WTC11 (cell line): ENCODE measurements at regions not wholly inside any gene's neighbourhood (a gene's known extent, or its start where the extent isn't known, plus 50 kb on each side); places are given as distances from the start of the nearest gene placed in this dataset.
"Not testable (repeated sequence)": the region's sequence is repeated elsewhere in the genome, so short reads cannot be mapped to it uniquely, and the experiment has no call there.

Experiments used
- ATAC-seq: fragments of 200-7000 bp; cut with Tn5 transposase; 2 replicates; pipeline ENCODE4 v1.10.0; 2021; ENCODE audit warnings: mild to moderate bottlenecking, moderate library complexity
- CTCF ChIA-PET: fragments of 300-600 bp; sonication (Branson Sonifier 250); formaldehyde crosslinking; loops from one replicate; lab custom pipeline; 2021; ENCODE audit warnings: antibody characterized with exemption; lab: Charles Lee
- POLR2A ChIA-PET: fragments of 350-600 bp; sonication (Branson Sonifier 250); formaldehyde crosslinking; loops from one replicate; lab custom pipeline; 2021; ENCODE audit warnings: antibody characterized with exemption; lab: Charles Lee
- DNase-seq: peaks from one replicate; pipeline ENCODE4 v3.0.0; 2021; ENCODE audit warnings: low spot score
- H3K27ac Mint-ChIP-seq: 2 replicates; pipeline ENCODE4 v1.8.0; 2021; ENCODE audit warnings: mixed read lengths
- H3K27me3 Mint-ChIP-seq: 2 replicates; pipeline ENCODE4 v1.8.0; 2021; ENCODE audit warnings: low read depth, mild to moderate bottlenecking, moderate library complexity, mixed read lengths
- H3K36me3 Mint-ChIP-seq: 2 replicates; pipeline ENCODE4 v1.8.0; 2021; ENCODE audit warnings: mixed read lengths
- H3K4me1 Mint-ChIP-seq: 2 replicates; pipeline ENCODE4 v1.8.0; 2022; ENCODE audit warnings: mixed read lengths
- H3K4me3 Mint-ChIP-seq: 2 replicates; pipeline ENCODE4 v1.8.0; 2021; ENCODE audit warnings: mild to moderate bottlenecking, moderate library complexity, mixed read lengths
- H3K9me3 Mint-ChIP-seq: 2 replicates; pipeline ENCODE4 v1.8.0; 2021; ENCODE audit warnings: mixed read lengths
- ELF4 ChIP-seq: sonication (generic); formaldehyde crosslinking; IDR thresholded peaks from 2 replicates; pipeline ENCODE4 v1.8.1; 2022; ENCODE audit warnings: low read depth, mild to moderate bottlenecking, moderate library complexity, missing genetic modification reagents
- FOXP1 ChIP-seq: sonication (generic); formaldehyde crosslinking; IDR thresholded peaks from 2 replicates; pipeline ENCODE4 v1.8.0; 2022; ENCODE audit warnings: missing genetic modification reagents, mild to moderate bottlenecking, moderate library complexity, borderline replicate concordance
- OVOL2 ChIP-seq: fragments of 250-450 bp; sonication (Bioruptor Pico); IDR thresholded peaks from 2 replicates; pipeline ENCODE4 v1.9.0; 2021; ENCODE audit warnings: mild to moderate bottlenecking, borderline replicate concordance
- TCF7 ChIP-seq: sonication (generic); formaldehyde crosslinking; IDR thresholded peaks from 2 replicates; pipeline ENCODE4 v1.8.0; 2022; ENCODE audit warnings: mild to moderate bottlenecking, low read depth, missing genetic modification reagents, moderate library complexity
- TEAD4 ChIP-seq: sonication (generic); formaldehyde crosslinking; IDR thresholded peaks from 2 replicates; pipeline ENCODE4 v1.8.0; 2022; ENCODE audit warnings: mild to moderate bottlenecking, missing genetic modification reagents
- TP53 ChIP-seq: sonication (generic); formaldehyde crosslinking; IDR thresholded peaks from 2 replicates; pipeline ENCODE4 v1.8.1; 2023; ENCODE audit warnings: mild to moderate bottlenecking, missing genetic modification reagents
- ZNF232 ChIP-seq: sonication (generic); formaldehyde crosslinking; IDR thresholded peaks from 2 replicates; pipeline ENCODE4 v1.8.0; 2022; ENCODE audit warnings: mild to moderate bottlenecking, missing genetic modification reagents
- ZNF396 ChIP-seq: fragments of 250-450 bp; sonication (Bioruptor Pico); IDR thresholded peaks from 2 replicates; pipeline ENCODE4 v1.8.0; 2021; ENCODE audit warnings: mild to moderate bottlenecking, moderate library complexity, borderline replicate concordance
- TF ChIP-seq, protein P1 (sequence below): sonication (generic); formaldehyde crosslinking; IDR thresholded peaks from 2 replicates; pipeline ENCODE4 v1.8.1; 2022; ENCODE audit warnings: missing genetic modification reagents, borderline replicate concordance
- TF ChIP-seq, protein P2 (sequence below): fragments of 250-450 bp; sonication (Bioruptor Pico); IDR thresholded peaks from 2 replicates; pipeline ENCODE4 v1.9.0; 2021; ENCODE audit warnings: mild to moderate bottlenecking
- TF ChIP-seq, protein P3 (sequence below): sonication (generic); formaldehyde crosslinking; IDR thresholded peaks from 2 replicates; pipeline ENCODE4 v1.8.0; 2022; ENCODE audit warnings: missing genetic modification reagents
- TF ChIP-seq, protein P4 (sequence below): sonication (generic); formaldehyde crosslinking; conservative IDR thresholded peaks from 2 replicates; pipeline ENCODE4 v1.8.1; 2022; ENCODE audit warnings: mild to moderate bottlenecking, missing genetic modification reagents
- TF ChIP-seq, protein P5 (sequence below): fragments of 250-450 bp; sonication (Bioruptor Pico); conservative IDR thresholded peaks from 2 replicates; pipeline ENCODE4 v1.9.0; 2021; ENCODE audit warnings: mild to moderate bottlenecking
- TF ChIP-seq, protein P6 (sequence below): sonication (generic); formaldehyde crosslinking; IDR thresholded peaks from 2 replicates; pipeline ENCODE4 v1.8.1; 2022; ENCODE audit warnings: low read depth, mild to moderate bottlenecking, moderate library complexity, missing genetic modification reagents, borderline replicate concordance
- TF ChIP-seq, protein P7 (sequence below): fragments of 250-450 bp; sonication (Bioruptor Pico); IDR thresholded peaks from 2 replicates; pipeline ENCODE4 v1.9.0; 2021; ENCODE audit warnings: mild to moderate bottlenecking
- TF ChIP-seq, protein P8 (sequence below): fragments of 250-450 bp; sonication (Bioruptor Pico); IDR thresholded peaks from 2 replicates; pipeline ENCODE4 v1.8.0; 2021; ENCODE audit warnings: mild to moderate bottlenecking

DNA sequence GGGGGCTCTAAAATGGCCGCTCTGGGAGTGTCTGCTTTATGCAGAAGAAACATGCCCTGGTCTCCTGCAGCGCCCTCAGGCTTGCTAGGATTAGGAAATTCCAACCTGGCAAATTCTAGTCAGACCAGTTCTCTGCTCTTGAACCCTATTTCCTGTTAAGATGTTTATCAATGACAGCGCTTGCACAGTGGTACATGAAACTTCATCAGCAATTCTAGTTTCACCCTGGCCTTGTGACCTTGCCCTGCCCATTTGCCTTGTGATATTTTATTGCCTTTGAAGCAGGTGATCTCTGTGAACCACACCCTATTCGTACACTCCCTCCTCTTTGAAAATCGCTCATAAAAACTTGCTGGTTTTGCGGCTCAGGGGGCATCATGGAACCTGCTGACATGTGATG is 1184.0 kb downstream of the JRKL start:
- ATAC-seq, H3K4me3 Mint-ChIP-seq, H3K27me3 Mint-ChIP-seq, CTCF ChIA-PET, POLR2A ChIA-PET, H3K27ac Mint-ChIP-seq: not testable (repeated sequence)
- DNase-seq: peak; percentile 22
- Mint-ChIP-seq H3K9me3 (peaks cover 24% of the 10 kb centered on the region), H3K4me1 (peaks cover 15% of the 10 kb centered on the region), H3K36me3 (peaks cover 24% of the 10 kb centered on the region)

DNA sequence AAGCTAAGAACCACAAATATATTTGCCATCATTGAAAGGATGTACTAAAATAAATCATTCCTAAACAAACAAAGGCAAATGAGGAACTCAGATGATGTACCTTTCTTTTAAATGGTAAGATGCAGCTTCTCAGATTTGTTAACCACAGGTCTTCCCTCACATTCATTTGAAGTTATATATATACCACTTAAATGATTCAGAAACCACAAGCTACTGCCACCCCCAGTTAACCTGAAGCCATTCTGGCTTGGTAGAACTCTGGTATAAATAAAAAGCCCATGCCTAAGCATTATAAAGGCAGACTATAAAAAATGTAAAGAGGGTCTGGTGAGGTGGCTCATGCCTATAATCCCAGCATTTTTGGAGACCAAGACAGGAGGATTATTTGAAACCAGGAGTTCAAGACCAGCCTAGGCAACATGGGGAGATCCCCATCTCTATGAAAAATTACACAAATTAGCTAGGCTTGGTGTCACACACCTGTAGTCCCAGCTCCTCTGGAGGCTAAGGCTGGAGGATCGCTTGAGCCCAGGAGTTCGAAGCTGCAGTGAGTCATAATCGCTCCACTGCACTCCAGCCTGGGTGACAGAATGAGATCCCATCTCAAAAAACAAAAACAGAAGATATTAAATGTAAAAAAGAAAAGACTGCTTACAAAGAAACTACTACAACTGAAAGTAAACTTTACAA is 1185.3 kb downstream of the JRKL start:
- no peak for ATAC-seq
- Mint-ChIP-seq H3K36me3 (peaks cover 11% of the 10 kb centered on the region), H3K9me3 (peaks cover 11% of the 10 kb centered on the region), H3K27ac (no peak overlapping the region), H3K4me3 (no peak overlapping the region), H3K27me3 (no peaks in the 10 kb centered on the region), H3K4me1 (peaks cover 15% of the 10 kb centered on the region)
- TF ChIP-seq, protein P1, sequence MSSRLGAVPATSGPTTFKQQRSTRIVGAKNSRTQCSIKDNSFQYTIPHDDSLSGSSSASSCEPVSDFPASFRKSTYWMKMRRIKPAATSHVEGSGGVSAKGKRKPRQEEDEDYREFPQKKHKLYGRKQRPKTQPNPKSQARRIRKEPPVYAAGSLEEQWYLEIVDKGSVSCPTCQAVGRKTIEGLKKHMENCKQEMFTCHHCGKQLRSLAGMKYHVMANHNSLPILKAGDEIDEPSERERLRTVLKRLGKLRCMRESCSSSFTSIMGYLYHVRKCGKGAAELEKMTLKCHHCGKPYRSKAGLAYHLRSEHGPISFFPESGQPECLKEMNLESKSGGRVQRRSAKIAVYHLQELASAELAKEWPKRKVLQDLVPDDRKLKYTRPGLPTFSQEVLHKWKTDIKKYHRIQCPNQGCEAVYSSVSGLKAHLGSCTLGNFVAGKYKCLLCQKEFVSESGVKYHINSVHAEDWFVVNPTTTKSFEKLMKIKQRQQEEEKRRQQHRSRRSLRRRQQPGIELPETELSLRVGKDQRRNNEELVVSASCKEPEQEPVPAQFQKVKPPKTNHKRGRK: no peak
- TF ChIP-seq ZNF396 (CRISPR knock-in tag) (no peak), TP53 (CRISPR knock-in tag) (no peak), ELF4 (CRISPR knock-in tag) (no peak), ZNF232 (CRISPR knock-in tag) (no peak), TEAD4 (CRISPR knock-in tag) (no peak), TCF7 (CRISPR knock-in tag) (no peak), OVOL2 (no peak), FOXP1 (CRISPR knock-in tag) (no peak)
- TF ChIP-seq, protein P2, sequence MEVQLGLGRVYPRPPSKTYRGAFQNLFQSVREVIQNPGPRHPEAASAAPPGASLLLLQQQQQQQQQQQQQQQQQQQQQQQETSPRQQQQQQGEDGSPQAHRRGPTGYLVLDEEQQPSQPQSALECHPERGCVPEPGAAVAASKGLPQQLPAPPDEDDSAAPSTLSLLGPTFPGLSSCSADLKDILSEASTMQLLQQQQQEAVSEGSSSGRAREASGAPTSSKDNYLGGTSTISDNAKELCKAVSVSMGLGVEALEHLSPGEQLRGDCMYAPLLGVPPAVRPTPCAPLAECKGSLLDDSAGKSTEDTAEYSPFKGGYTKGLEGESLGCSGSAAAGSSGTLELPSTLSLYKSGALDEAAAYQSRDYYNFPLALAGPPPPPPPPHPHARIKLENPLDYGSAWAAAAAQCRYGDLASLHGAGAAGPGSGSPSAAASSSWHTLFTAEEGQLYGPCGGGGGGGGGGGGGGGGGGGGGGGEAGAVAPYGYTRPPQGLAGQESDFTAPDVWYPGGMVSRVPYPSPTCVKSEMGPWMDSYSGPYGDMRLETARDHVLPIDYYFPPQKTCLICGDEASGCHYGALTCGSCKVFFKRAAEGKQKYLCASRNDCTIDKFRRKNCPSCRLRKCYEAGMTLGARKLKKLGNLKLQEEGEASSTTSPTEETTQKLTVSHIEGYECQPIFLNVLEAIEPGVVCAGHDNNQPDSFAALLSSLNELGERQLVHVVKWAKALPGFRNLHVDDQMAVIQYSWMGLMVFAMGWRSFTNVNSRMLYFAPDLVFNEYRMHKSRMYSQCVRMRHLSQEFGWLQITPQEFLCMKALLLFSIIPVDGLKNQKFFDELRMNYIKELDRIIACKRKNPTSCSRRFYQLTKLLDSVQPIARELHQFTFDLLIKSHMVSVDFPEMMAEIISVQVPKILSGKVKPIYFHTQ: no peak
- TF ChIP-seq, protein P3, sequence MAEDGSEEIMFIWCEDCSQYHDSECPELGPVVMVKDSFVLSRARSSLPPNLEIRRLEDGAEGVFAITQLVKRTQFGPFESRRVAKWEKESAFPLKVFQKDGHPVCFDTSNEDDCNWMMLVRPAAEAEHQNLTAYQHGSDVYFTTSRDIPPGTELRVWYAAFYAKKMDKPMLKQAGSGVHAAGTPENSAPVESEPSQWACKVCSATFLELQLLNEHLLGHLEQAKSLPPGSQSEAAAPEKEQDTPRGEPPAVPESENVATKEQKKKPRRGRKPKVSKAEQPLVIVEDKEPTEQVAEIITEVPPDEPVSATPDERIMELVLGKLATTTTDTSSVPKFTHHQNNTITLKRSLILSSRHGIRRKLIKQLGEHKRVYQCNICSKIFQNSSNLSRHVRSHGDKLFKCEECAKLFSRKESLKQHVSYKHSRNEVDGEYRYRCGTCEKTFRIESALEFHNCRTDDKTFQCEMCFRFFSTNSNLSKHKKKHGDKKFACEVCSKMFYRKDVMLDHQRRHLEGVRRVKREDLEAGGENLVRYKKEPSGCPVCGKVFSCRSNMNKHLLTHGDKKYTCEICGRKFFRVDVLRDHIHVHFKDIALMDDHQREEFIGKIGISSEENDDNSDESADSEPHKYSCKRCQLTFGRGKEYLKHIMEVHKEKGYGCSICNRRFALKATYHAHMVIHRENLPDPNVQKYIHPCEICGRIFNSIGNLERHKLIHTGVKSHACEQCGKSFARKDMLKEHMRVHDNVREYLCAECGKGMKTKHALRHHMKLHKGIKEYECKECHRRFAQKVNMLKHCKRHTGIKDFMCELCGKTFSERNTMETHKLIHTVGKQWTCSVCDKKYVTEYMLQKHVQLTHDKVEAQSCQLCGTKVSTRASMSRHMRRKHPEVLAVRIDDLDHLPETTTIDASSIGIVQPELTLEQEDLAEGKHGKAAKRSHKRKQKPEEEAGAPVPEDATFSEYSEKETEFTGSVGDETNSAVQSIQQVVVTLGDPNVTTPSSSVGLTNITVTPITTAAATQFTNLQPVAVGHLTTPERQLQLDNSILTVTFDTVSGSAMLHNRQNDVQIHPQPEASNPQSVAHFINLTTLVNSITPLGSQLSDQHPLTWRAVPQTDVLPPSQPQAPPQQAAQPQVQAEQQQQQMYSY: no peak
- TF ChIP-seq, protein P4, sequence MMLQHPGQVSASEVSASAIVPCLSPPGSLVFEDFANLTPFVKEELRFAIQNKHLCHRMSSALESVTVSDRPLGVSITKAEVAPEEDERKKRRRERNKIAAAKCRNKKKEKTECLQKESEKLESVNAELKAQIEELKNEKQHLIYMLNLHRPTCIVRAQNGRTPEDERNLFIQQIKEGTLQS (CRISPR knock-in tag): no peak
- TF ChIP-seq, protein P5, sequence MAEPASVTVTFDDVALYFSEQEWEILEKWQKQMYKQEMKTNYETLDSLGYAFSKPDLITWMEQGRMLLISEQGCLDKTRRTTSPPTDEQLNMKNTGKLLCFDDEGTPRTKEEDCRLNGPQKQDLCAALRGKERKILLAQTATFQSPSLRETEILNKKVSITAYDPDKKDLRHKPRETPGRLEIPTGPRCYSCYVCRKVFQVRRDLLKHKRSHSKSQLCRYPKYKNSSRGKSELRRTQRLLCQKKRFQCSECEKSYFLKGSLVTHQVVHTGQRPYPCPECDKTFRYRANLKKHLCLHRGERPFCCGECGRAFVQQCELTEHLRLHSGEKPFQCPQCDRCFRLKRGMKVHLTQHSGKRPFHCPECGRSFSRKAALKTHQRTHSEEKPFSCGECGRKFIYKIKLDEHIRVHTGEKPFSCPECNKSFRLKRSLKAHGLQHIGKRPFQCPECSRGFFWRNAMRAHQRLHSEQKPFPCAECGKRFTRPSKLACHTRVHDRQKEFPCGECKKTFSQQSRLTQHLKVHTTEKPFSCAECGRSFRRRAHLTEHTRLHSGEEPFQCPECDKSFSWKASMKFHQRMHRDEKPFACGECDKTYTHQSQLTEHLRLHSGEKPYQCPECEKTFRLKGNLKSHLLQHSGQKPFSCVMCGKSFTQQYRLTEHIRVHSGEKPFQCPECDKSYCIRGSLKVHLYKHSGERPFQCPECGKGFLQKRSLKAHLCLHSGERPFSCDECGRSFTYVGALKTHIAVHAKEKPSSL (CRISPR knock-in tag): no peak
- TF ChIP-seq, protein P6, sequence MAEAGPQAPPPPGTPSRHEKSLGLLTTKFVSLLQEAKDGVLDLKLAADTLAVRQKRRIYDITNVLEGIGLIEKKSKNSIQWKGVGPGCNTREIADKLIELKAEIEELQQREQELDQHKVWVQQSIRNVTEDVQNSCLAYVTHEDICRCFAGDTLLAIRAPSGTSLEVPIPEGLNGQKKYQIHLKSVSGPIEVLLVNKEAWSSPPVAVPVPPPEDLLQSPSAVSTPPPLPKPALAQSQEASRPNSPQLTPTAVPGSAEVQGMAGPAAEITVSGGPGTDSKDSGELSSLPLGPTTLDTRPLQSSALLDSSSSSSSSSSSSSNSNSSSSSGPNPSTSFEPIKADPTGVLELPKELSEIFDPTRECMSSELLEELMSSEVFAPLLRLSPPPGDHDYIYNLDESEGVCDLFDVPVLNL (CRISPR knock-in tag): no peak
- TF ChIP-seq, protein P7, sequence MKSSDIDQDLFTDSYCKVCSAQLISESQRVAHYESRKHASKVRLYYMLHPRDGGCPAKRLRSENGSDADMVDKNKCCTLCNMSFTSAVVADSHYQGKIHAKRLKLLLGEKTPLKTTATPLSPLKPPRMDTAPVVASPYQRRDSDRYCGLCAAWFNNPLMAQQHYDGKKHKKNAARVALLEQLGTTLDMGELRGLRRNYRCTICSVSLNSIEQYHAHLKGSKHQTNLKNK (CRISPR knock-in tag): no peak
- TF ChIP-seq, protein P8, sequence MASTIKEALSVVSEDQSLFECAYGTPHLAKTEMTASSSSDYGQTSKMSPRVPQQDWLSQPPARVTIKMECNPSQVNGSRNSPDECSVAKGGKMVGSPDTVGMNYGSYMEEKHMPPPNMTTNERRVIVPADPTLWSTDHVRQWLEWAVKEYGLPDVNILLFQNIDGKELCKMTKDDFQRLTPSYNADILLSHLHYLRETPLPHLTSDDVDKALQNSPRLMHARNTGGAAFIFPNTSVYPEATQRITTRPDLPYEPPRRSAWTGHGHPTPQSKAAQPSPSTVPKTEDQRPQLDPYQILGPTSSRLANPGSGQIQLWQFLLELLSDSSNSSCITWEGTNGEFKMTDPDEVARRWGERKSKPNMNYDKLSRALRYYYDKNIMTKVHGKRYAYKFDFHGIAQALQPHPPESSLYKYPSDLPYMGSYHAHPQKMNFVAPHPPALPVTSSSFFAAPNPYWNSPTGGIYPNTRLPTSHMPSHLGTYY (CRISPR knock-in tag): no peak
- no peak for DNase-seq
- ChIA-PET POLR2A (no interaction called here), CTCF (no interaction called here)
